Jurkat, Clone E6-1 (cell line): ENCODE measurements at regions not wholly inside any gene's neighbourhood (a gene's known extent, or its start where the extent isn't known, plus 50 kb on each side); places are given as distances from the start of the nearest gene placed in this dataset.

ENCODE experiments used
- DNase-seq: peaks from one replicate; pipeline ENCODE4 v3.0.0-alpha.2; 2011; ENCODE audit warnings: low read depth, low spot score
- H3K4me3 ChIP-seq: 2 replicates; pipeline ENCODE4 v1.5.1; 2011; ENCODE audit warnings: mild to moderate bottlenecking, low read length, control low read depth, moderate library complexity

DNA sequence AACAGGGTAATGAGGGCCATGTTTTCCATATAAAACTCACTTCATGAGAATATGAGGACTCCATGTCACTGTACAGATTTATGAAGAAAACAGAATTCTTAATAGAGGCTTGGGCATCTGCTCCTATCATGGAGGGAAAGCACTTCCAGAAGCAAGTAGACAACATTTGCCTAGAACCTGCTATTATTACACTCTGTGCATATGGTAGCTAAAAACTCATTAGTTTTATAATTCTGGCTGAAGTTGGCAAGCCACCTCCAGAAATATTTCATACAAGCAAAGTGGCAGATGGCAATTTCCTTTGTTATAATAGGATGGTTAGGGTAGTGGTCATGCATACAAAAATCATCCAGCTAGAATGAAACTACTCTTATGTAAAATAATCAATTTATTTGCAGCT is 65.8 kb upstream of the TLK1 start:
- no peak overlapping the region for H3K4me3 ChIP-seq
- no peak for DNase-seq

DNA sequence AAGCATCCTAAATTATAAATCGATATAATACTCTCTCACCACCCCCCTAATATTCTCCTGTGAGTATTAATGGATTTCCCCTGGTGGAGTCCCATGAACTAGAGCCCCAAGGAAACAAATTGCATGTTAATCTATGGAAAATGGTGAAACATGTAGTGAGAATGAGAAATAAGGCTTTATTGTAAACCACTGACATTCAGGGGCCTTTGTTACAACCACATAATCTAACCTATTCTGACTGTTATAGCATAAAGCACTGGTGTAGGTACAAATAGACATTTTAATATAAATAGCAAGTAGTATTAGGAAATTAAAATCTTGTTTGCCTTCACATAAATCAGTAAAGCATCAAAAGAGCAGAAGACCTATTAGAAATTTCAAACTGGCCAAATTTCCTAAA is 65.3 kb upstream of the TLK1 start:
- H3K4me3 ChIP-seq = no peak overlapping the region
- DNase-seq = no peak

DNA sequence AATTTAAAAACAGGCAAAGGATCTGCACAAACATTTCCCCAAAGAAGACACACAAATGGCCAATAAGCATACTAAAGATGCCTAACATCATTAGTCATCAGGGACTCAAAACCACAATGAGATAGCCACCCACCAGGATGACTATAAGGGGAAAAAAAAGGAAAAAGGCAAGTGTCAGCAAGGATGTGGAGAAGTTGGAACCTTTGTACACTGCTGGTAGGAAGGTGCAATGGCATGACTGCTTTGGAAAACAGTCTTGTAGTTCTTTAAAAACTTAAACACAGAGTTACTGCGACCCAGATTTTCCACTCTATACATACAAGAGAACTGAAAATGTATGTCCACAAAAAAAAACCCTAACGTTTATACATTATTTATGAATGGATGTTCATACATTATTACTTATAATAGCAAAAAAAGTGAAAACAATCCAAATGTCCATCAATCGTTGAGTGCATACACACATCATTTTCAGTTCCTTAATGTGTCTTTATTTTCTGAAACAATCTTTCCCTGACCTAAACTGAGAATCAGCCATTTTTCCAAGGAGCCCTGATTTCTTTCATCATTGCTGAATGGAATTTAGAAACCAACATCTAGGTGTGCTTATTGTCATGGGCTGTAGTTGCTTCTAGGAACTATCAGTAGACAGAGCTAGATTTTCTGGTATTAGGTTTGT is 64.7 kb upstream of the TLK1 start:
- H3K4me3 ChIP-seq = no peak overlapping the region
- DNase-seq = no peak

DNA sequence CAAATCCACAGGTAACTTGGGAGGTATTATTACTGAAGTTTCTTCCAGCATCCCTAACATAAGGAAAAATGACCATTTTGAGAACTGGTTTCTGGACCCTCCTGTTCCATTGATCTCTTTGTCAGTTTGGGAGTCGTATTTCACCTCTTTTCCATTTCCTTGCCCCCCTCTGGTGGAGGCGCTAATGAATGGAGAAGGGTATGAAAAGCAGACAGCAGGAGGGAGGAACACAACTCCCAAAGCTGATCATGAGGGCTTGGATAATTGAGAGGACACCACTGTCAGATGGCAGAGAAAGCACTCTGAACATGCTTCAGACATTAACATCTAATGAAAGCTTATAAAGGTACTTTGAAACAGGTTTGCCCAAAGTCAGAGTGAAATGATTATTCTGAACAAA is 56.6 kb upstream of the TLK1 start:
- H3K4me3 ChIP-seq = no peak overlapping the region
- DNase-seq = no peak

- no peak overlapping the region for H3K4me3 ChIP-seq
- DNase-seq = no peak
Observed at GRCh38 chr2:171216631-171217030, 55.9 kb upstream of the TLK1 start.

DNA sequence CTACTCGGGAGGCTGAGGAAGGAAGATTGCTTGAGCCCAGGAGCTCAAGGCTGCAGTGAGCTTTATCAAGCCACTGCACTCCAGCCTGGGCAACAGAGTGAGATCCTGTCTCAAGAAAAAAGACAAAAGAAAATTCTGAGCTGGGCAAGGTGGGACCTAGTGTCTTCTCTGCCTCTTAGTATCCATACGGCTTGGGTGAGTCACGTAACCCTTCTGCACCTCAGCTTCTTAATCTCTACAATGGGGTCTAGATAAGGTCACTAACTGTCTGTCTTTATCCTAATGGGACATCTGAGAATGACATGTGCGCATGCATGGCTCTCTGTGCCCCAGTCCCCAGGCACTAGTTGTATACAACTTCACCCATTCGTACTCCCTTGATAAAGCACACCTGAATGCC is 53.4 kb upstream of the TLK1 start:
- no peak overlapping the region for H3K4me3 ChIP-seq
- no peak for DNase-seq

- DNase-seq = peak; percentile 85
- peak overlapping the region; percentile 43 for H3K4me3 ChIP-seq
Observed at GRCh38 chr2:171210864-171211431, 50.3 kb upstream of the TLK1 start.
